ENCODE measurements at regions not wholly inside any gene's neighbourhood (a gene's known extent, or its start where the extent isn't known, plus 50 kb on each side); places are given as distances from the start of the nearest gene placed in this dataset.

DNA sequence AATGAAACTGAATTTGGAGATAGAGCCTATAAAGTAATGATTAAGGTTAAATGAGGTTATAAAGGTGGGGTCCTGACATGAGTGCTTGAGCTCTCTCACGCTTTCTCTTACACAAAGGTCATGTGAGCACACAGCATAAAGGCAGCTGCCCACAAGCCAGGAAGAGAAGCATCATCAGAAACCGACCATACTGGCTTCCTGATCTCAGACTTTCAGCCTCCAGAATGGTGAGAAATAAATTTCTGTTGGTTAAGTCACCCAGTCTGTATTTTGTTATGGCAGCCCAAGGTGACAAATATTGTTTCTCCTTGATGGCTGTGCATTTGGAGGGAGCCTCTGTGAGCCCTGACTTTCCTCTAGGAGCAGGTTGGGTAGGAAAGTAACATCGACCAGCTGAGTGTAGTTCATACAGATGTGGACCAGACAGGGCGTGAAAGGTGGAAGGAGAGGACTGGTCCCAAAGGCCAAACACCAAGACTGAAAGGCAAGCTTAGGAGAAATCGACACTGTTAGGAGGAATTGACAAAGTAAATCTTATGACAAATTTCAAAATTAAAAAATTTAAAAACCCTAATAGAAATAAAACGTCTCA is 97.6 kb upstream of the SLC38A2 start:
- DNase-seq (ENCODE audit: low read depth) = no peak

GRCh38 chr12:46468813-46469212 is 96.2 kb upstream of the SLC38A2 start:
- no peak for DNase-seq (ENCODE audit: low read depth)

DNA sequence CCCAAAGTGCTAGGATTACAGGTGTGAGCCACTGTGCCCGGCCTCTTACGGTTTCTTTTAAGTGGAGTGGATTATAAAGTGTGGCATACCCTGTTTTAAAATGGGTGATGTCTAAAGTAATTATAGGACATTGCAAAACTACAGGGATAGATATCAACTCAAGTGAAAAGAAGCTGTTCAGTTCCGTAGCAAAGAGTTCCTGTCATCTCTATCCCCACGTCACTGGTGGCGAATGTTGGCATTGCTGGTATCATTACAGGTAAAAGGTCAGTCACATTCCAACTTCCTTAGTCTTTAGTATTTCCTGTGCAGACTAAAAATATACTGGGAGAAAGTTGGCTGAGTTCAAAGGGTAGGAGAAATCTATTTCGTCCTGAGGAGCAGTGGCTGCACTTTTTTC is 95.6 kb upstream of the SLC38A2 start:
- DNase-seq (ENCODE audit: low read depth) = no peak

DNA sequence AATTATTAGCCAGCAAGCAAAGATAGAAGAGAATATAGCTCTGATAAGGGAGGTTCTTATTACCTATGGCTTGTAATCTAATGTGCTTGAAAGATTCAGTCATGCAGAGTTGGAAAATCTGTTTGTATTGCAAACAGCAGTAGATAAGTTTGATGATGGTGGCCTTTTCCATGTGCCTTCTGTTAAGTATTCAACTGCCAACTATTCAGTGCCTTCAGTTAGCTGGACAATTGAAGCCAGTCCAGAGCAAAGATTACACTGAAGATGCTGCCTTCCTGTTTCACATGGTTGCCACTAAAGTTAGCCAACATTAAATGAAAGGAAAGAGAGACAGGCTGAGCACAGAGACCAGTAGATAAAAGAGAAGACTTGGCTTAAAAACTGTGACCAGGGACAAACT is 92.7 kb upstream of the SLC38A2 start:
- DNase-seq (ENCODE audit: low read depth) = no peak

DNA sequence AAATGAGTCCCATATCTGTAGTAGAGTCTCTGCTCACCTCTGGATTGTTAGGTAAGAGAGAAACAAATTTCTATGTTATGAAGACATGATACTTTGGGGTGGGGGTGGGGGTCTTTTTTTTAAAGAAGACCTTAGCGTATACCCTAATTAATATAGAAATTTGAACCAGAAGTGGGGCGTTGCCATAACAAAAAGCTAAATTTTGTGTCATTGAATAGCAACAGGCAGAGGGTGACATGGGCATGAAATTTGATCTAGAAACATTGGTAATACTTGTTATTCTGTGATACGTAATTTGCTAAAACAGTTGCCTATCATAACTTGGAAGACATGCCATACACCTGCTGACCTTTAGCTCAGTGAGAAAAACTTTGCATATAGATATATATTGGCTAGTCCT is 92.3 kb upstream of the SLC38A2 start:
- DNase-seq (ENCODE audit: low read depth) = no peak

- DNase-seq (ENCODE audit: low read depth) = no peak
Observed at GRCh38 chr12:46462641-46463355, 90.2 kb upstream of the SLC38A2 start.

- DNase-seq (ENCODE audit: low read depth) = no peak
Observed at GRCh38 chr12:46461907-46462640, 89.5 kb upstream of the SLC38A2 start.

- DNase-seq (ENCODE audit: low read depth) = no peak
Observed at GRCh38 chr12:46461459-46461858, 88.9 kb upstream of the SLC38A2 start.

DNA sequence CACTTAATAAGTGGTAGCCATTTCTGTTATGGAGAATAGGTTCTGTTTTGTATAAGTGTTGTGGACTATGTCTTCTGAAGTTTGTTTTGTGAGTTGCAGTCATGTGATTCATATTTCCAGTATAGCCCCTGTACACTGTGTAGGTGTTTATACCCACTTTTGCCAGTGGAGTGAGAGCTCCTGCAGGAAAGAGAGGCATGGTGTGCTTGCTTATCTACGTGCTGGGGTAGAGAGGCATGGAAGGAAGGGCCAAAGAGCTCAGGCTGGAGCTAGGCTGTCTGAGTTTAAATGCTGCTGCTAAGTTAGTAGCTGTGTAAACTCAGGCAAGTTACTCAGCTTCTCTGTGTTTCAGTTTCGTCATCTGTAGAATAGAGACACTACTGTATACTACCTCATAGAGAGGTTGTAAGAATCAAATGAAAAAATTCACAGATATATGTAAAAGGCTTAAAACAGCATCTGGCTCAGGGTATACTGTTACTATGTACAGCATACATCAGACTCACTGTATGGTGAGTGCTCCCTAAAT is 88.2 kb upstream of the SLC38A2 start:
- no peak for DNase-seq (ENCODE audit: low read depth)

DNA sequence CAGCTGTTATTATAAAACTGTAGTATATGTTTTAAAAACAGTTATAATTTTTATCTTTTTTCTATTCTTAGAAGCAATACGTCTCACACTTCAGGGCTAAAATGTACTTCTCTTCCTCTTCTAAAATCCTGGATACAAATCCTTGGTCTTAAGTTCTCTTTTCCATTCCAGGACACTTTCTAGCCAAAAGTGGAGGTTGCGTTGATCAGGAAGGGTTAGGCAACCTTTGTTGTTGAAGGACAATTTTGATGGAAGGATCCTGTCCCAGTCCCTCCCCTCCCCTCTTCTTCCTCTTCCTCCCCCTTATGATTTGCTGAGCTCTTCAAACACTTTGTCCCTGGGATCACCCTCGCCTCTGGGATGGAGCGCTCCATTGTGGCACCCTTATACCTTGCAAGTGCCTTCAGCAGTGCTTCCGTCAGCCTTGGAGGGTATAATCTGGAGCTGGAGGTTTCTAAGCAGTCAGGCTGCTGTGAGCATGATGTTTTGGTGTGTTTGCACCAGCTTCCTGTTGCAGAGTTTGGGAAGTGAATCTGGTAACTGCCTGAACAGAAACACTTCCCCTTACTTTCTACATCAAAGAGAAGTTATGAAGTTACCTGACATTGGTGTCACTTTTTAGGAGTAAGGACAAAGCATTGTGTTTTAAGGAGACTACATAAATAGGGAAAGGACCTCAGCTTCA is 87.4 kb upstream of the SLC38A2 start:
- no peak for DNase-seq (ENCODE audit: low read depth)

GRCh38 chr12:46459111-46459510 is 86.5 kb upstream of the SLC38A2 start:
- peak; percentile 30 for DNase-seq (ENCODE audit: low read depth)

- no peak for DNase-seq (ENCODE audit: low read depth)
Observed at GRCh38 chr12:46458500-46459102, 86.0 kb upstream of the SLC38A2 start.

DNA sequence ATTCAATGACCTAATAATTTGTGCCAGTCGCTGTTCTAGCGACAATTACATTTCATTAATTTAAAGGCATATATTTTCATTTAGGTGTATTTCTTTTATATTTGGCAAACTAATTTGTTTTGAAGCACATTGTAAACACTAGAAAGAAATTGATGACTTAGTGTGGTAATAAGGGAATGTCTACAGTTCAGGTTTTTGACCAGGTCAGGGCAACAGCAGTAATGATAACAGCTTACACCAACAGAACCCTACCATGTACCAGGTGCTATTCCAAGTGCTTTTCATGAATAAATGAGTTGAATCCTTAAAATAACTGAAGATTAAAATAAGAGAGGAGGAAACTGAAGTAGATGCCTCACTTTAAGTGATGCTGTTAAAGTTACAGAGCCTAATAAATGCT is 85.4 kb upstream of the SLC38A2 start:
- DNase-seq (ENCODE audit: low read depth) = no peak

DNA sequence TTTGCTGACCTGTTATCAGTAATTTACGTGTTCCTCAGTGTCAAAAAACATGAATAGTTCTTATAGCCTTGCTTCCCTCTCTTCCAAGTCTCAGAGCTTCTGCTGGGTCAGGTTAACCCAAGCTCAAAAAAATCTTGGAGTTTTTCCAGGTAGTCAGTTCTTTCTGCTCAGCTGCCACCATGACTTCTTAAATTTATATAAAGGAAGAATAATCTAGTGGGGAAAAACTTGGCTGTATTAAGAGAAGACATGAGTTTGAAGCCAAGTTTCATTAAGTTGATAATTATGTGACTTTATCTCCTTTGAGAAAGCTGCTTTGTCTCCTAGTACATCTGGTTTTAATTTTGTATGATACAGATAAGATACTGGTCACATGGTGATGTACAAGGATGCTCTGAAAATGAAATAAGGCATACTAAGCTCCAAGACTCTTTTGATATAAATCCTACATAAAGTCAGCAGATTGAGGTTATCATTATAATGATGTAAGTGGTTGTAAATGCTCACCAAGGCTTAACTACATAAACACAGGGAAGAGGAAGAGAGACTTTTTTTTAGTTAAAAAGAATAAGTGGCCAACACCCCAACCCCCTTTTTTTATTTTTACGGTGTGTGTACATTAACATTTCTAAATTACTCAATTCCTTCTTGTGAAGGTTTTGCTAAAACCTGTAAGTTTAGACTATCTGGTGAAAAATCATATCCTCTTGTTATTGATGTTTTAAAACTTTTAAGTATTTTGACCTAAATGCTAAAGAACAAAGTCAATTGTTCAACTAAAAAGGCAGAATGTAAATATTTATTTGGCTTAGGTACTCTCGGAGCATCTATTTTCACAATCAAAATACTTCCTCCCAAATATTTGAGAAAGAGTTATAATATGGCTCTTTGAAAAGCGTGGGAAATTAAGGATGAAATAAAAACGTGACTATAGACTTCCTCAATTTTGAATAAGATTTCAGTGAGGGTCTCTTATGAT is 84.1 kb upstream of the SLC38A2 start:
- peak; percentile 32 for DNase-seq (ENCODE audit: low read depth)

- DNase-seq (ENCODE audit: low read depth) = no peak
Observed at GRCh38 chr12:46455648-46456352, 83.2 kb upstream of the SLC38A2 start.

DNA sequence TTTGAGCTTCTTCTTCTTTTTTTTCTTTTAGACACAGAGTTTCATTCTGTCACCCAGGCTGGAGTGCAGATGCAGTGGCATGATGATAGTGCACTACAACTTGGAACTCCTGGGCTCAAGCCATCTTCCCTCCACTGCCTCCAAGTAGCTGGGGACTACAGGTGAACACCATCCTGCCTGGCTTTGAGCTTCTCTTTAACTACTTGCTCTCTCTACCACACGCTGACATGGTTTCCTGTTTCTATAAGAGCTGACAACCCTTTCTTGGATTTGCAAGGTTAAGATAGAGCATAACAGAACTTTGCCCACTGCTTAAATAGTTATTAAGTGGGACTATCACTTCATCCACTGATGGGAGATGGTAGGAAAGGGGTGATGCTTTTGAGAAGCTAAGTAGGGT is 82.4 kb upstream of the SLC38A2 start:
- DNase-seq (ENCODE audit: low read depth) = no peak

DNA sequence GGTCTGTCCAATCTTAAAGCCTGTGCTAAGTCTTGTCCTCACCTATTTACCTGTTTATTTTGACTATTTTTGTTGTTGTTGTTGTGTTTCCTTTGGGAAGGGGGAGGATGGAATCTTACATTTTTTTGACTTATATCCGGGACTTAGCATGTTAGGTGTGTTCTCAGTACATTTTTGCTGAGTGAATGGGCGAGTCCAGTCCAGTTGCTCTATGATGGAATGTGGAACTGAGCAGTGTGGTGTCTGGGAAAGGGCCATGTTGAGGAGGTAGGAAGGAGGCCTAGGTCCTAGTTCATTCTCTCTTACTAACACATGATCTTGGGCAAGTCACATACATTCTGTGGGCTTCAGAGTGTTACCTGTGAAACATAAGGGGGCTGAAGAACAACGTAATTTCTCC is 80.9 kb upstream of the SLC38A2 start:
- no peak for DNase-seq (ENCODE audit: low read depth)

- DNase-seq (ENCODE audit: low read depth) = no peak
Observed at GRCh38 chr12:46452776-46453175, 80.2 kb upstream of the SLC38A2 start.

- peak; percentile 49 for DNase-seq (ENCODE audit: low read depth)
Observed at GRCh38 chr12:46452061-46452615, 79.6 kb upstream of the SLC38A2 start.

Data from RPMI7951 (cell line).